Heart right ventricle (tissue), 16 donors: ENCODE measurements at regions not wholly inside any gene's neighbourhood (a gene's known extent, or its start where the extent isn't known, plus 50 kb on each side); places are given as distances from the start of the nearest gene placed in this dataset.
"Not testable (repeated sequence)": the region's sequence is repeated elsewhere in the genome, so short reads cannot be mapped to it uniquely, and the experiment has no call there.

ENCODE experiments used
- ATAC-seq, 8 donors: fragments of 200-7000 bp; cut with Tn5 transposase; one replicate each; pipeline ENCODE4 v1.9.1; 2020; ENCODE audit warnings: mild to moderate bottlenecking in 8 of 8, moderate library complexity in 8 of 8, moderate number of reproducible peaks in 1 of 8
- DNase-seq, 2 donors: peaks; one replicate each; pipeline ENCODE4 v3.0.0-alpha.2; 2020
- H3K27ac ChIP-seq, 10 donors: fragments of 200-600 bp; sonication (generic) in 2 of 10; one replicate each; pipeline versions ENCODE4 v1.5.0 to v1.8.0; 2020 to 2022; ENCODE audit warnings: mild to moderate bottlenecking in 3 of 10
- H3K27me3 ChIP-seq, 7 donors: fragments of 200-600 bp; one replicate each; pipeline ENCODE4 v1.8.0; 2021 to 2022; ENCODE audit warnings: mild to moderate bottlenecking in 2 of 7
- H3K36me3 ChIP-seq, 9 donors: fragments of 200-600 bp; sonication (generic) in 1 of 9; one replicate each; pipeline versions ENCODE4 v1.5.0 to v1.8.0; 2020 to 2022; ENCODE audit warnings: mild to moderate bottlenecking in 2 of 9
- H3K4me1 ChIP-seq, 9 donors: fragments of 200-600 bp; sonication (generic) in 1 of 9; one replicate each; pipeline versions ENCODE4 v1.5.0 to v1.8.0; 2020 to 2022; ENCODE audit warnings: mild to moderate bottlenecking in 4 of 9
- H3K4me3 ChIP-seq, 10 donors: fragments of 200-600 bp; sonication (generic) in 2 of 10; one replicate each; pipeline versions ENCODE4 v1.5.0 to v1.8.0; 2020 to 2022; ENCODE audit warnings: mild to moderate bottlenecking in 7 of 10, moderate library complexity in 2 of 10
- H3K9me3 ChIP-seq, 11 donors: fragments of 200-600 bp in 10 of 11; sonication (generic) in 2 of 11; one replicate each; pipeline versions ENCODE4 v1.5.0 to v1.8.0; 2013 to 2022; ENCODE audit warnings: mild to moderate bottlenecking in 2 of 11, control low read depth in 1 of 11, moderate library complexity in 1 of 11
- CTCF ChIP-seq, 9 donors: fragments of 200-600 bp; sonication (generic) in 2 of 9; IDR thresholded peaks; one replicate each; pipeline versions ENCODE4 v1.5.0 to v1.8.0; 2021 to 2022; ENCODE audit warnings: antibody characterized with exemption in 9 of 9, mild to moderate bottlenecking in 5 of 9, moderate library complexity in 1 of 9
- WGBS, 2 donors: extraction: QIAGEN DNeasy Blood & Tissue Kit; methylation state at CpG; one replicate each; pipeline ENCODE4 v1.1.7; 2013; ENCODE audit warnings: inconsistent platforms in 1 of 2; 5-methylcytosine and 5-hydroxymethylcytosine counted together
- intact Hi-C, 10 donors: fragments of 100-400 bp; cut with DNase I; formaldehyde crosslinking; loops; one replicate each; pipeline versions ENCODE4 v1.11.1 to v1.14.2; 2022
- donor health status: Arrhythmogenic right ventricular cardiomyopathy.
- donor health status: ischemic (EF 13 %, LVEDD 7.1; RV severe dilation, severe dysfunction).
- donor health status: healthy with polysubstance abuse.
- donor health status: DM: no; HTN: yes; CAD: no.
- donor health status: DM: no; HTN: no; CAD: no.
- donor health status: ischemic (EF 25% LVEDD 6.9; RV normal size, moderate dysfunction).
- donor health status: ischemic (EF 25% LVEDD 5.7; RV mildly dilated, moderate dysfunction).
- donor health status: healthy.
- donor health status: DM: yes; HTN: yes; CAD: no.
- donor health status: Ischemic cardiomyopathy.
- donor health status: ischemic (EF 35%, LVEDD 5.7; RV mildly dilated, moderate dysfunction).
- donor health status: nonischemic (EF 11% LVEDD 7.7; RV severe dilation, severe dysfunction).
- donor health status: DM: yes; HTN: yes; CAD: no.
- donor health status: PGD.
- donor health status: ischemic (EF 29% LVEDD 5.4; RV normal size, mild dysfunction).
- donor health status: nonischemic (EF 23%, LVEDD 6.1; RV moderate dilation, normal function).

- no peak overlapping the region for H3K27ac ChIP-seq
- no peaks in the 10 kb centered on the region for H3K9me3 ChIP-seq
- no peak for DNase-seq
- no peak for TF ChIP-seq CTCF (IDR thresholded peaks at IDR 0.05)
- intact Hi-C loops: no loop called here
- H3K27me3 ChIP-seq: no peaks in the 10 kb centered on the region
- ATAC-seq: no peak
- 71 to 81% methylated on average over 3 of the region's 3 CpGs for WGBS, 2 donors
- no peak overlapping the region for H3K4me3 ChIP-seq
- no peaks in the 10 kb centered on the region for H3K36me3 ChIP-seq
- no peaks in the 10 kb centered on the region for H3K4me1 ChIP-seq
Measured at GRCh38 chr7:69105092-69105491, 493.2 kb upstream of the AUTS2 start.

GRCh38 chr7:69105981-69106380, 492.3 kb upstream of the AUTS2 start:
- Histone ChIP-seq H3K36me3 (no peaks in the 10 kb centered on the region), H3K4me3 (no peak overlapping the region), H3K27ac (no peak overlapping the region), H3K27me3 (no peaks in the 10 kb centered on the region), H3K4me1 (peaks cover 0 to 5% (median 0%) of the 10 kb centered on the region in 9 donors), H3K9me3 (no peaks in the 10 kb centered on the region)
- WGBS, 2 donors: 90 to 94% methylated on average over 3 of the region's 3 CpGs
- ATAC-seq: no peak
- no peak for DNase-seq
- no peak for TF ChIP-seq CTCF (IDR thresholded peaks at IDR 0.05)
- intact Hi-C loops: no loop called here

- 98% methylated on average over 7 of the region's 7 CpGs for WGBS, 2 donors
- H3K27me3 ChIP-seq, H3K4me3 ChIP-seq, H3K27ac ChIP-seq, H3K9me3 ChIP-seq, DNase-seq, intact Hi-C loops, ATAC-seq, H3K36me3 ChIP-seq, H3K4me1 ChIP-seq: not testable (repeated sequence)
Measured at GRCh38 chr7:69106449-69106848, 491.8 kb upstream of the AUTS2 start.

- WGBS, 2 donors: 81 to 87% methylated on average over 7 of the region's 7 CpGs
- intact Hi-C loops, ATAC-seq: not testable (repeated sequence)
Measured at GRCh38 chr7:69106946-69107345, 491.3 kb upstream of the AUTS2 start.

GRCh38 chr7:69108097-69108496, 490.2 kb upstream of the AUTS2 start:
- Histone ChIP-seq H3K9me3 (peaks cover 0 to 4% (median 0%) of the 10 kb centered on the region in 11 donors), H3K27ac (no peak overlapping the region), H3K27me3 (no peaks in the 10 kb centered on the region), H3K36me3 (no peaks in the 10 kb centered on the region), H3K4me1 (peaks cover 0 to 9% (median 0%) of the 10 kb centered on the region in 9 donors), H3K4me3 (no peak overlapping the region)
- no peak for TF ChIP-seq CTCF (IDR thresholded peaks at IDR 0.05)
- no peak for ATAC-seq
- WGBS, 2 donors: 93% methylated on average over 10 of the region's 10 CpGs
- intact Hi-C loops: no loop called here
- DNase-seq: no peak

More at GRCh38 chr7:69106946-69107345, 491.3 kb upstream of the AUTS2 start:
- H3K9me3 ChIP-seq, H3K4me1 ChIP-seq, DNase-seq, H3K27ac ChIP-seq, H3K4me3 ChIP-seq, H3K27me3 ChIP-seq, H3K36me3 ChIP-seq: not testable (repeated sequence)
